ENCODE measurements at regions not wholly inside any gene's neighbourhood (a gene's known extent, or its start where the extent isn't known, plus 50 kb on each side); places are given as distances from the start of the nearest gene placed in this dataset.
A peak's percentile ranks its signal among the peaks of the same experiment; 100 is the strongest.

GRCh38 chr6:84546427-84546914 is 217.9 kb downstream of the TBX18 start:
- H3K4me3 ChIP-seq: no peak overlapping the region

DNA sequence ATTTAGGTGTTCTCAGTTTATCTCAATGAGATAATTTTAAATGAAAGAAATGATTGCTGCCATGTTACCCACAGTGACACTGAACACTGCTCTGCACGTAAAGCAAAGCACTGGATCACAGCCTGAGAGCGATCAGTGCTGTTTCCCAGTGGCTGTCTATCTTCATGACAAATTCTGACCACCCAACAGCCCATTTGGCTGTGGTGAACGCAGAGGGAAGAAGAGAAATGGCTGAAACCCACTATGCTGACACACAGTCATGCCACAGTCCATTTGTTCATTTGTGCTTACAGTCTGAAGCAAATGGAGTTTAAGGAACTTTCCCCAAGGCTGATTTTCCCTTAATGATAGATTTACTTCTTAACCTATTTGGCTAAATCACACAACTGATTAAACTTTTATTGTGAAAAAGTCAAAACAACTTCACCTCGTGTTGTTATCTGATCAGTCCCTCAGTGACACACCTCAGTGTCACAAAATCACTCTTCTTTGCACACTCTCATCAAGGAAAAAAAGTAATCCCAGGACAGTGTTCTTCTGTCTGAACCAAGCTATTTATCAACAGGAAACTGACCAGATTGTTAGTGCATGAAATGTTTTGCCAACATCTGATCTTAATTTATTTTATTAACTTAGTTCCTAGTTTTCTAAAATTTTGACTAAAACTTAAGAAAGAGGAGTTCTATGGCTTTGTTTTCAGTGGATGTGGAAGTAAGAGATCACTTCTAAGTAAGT is 225.1 kb downstream of the TBX18 start:
- Histone ChIP-seq H3K4me3 (no peak overlapping the region), H3K36me3 (no peaks in the 10 kb centered on the region), H3K27me3 (no peaks in the 10 kb centered on the region), H3K9me3 (peaks cover 0 to 38% (median 7%) of the 10 kb centered on the region in 11 donors), H3K27ac (no peak overlapping the region), H3K4me1 (no peaks in the 10 kb centered on the region)
- ATAC-seq: no peak
- 46 to 56% methylated on average over 4 of the region's 4 CpGs for WGBS, 2 donors
- intact Hi-C loops (cut with DNase I): no loop called here
- TF ChIP-seq CTCF (IDR thresholded peaks at IDR 0.05): no peak
- DNase-seq: no peak

More at GRCh38 chr6:84546427-84546914, 217.9 kb downstream of the TBX18 start:
- Histone ChIP-seq H3K4me1 (no peaks in the 10 kb centered on the region), H3K36me3 (no peaks in the 10 kb centered on the region), H3K27ac (no peak overlapping the region), H3K27me3 (no peaks in the 10 kb centered on the region), H3K9me3 (peaks cover 0 to 30% (median 11%) of the 10 kb centered on the region in 11 donors)
- intact Hi-C loops (cut with DNase I): no loop called here
- WGBS, 2 donors: 35 to 40% methylated on average over 9 of the region's 9 CpGs
- ATAC-seq (peak in 3 of 8 donors; percentile 39 to 59 (median 56)), DNase-seq (no peak)
- no peak for TF ChIP-seq CTCF (IDR thresholded peaks at IDR 0.05)

DNA sequence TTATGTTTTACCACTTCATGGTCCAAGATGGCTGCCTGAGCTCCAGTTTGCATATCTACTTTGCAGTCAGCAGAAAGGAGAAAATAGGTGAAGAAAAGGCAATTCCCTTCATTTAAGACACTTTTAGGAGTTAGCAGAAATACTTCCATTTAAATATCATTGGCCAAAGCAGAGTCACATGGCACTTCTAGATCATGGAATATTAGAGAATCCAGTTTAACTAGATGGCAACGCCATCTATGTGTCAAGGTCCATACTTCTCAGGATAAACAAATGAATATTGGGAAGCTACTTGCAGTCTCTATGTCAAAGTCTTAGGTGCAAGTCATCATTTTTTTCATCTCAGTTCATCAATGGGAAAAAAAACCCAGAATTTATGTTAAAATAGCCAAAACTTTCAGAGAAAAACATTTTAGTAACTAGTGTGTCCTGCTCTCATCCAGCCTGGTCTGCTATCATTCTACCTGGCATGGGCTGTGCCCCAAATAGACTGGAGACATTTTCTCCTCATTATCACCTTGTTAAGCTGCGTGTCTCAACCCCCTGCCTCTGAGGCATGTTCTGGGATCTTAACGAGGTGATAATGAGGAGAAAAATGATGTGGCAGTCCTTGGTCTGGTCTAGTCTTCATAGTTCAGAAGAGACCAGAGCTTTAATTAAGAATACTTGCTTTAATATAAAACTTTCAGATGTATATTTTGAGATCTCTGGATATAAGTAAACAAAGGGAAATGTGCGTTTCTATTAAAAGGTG is 227.3 kb downstream of the TBX18 start:
- no peaks in the 10 kb centered on the region for H3K36me3 ChIP-seq
- WGBS, 2 donors: 70 to 71% methylated on average over 4 of the region's 4 CpGs
- intact Hi-C loops (cut with DNase I): no loop called here
- H3K9me3 ChIP-seq: peaks cover 0 to 17% (median 0%) of the 10 kb centered on the region in 11 donors
- no peak overlapping the region for H3K4me3 ChIP-seq
- TF ChIP-seq CTCF (IDR thresholded peaks at IDR 0.05): no peak
- no peak overlapping the region for H3K27ac ChIP-seq
- ATAC-seq (no peak), DNase-seq (no peak)
- H3K27me3 ChIP-seq: no peaks in the 10 kb centered on the region
- H3K4me1 ChIP-seq: no peaks in the 10 kb centered on the region

GRCh38 chr6:84528201-84528600 is 236.2 kb downstream of the TBX18 start:
- no peaks in the 10 kb centered on the region for H3K4me1 ChIP-seq
- DNase-seq: no peak
- H3K27ac ChIP-seq: no peak overlapping the region
- no peaks in the 10 kb centered on the region for H3K36me3 ChIP-seq
- intact Hi-C loops (cut with DNase I): no loop called here
- peaks cover 0 to 10% (median 0%) of the 10 kb centered on the region in 11 donors for H3K9me3 ChIP-seq
- H3K4me3 ChIP-seq: no peak overlapping the region
- TF ChIP-seq CTCF (IDR thresholded peaks at IDR 0.05): no peak
- H3K27me3 ChIP-seq: no peaks in the 10 kb centered on the region
- ATAC-seq: no peak
